Astrocyte (in vitro differentiated cells and primary cell): ENCODE measurements at regions not wholly inside any gene's neighbourhood (a gene's known extent, or its start where the extent isn't known, plus 50 kb on each side); places are given as distances from the start of the nearest gene placed in this dataset.
"Not testable (repeated sequence)": the region's sequence is repeated elsewhere in the genome, so short reads cannot be mapped to it uniquely, and the experiment has no call there.

Experiments used
- DNase-seq: peaks from one replicate; pipeline ENCODE4 v3.0.0-alpha.2; 2010; ENCODE audit warnings: low read depth
- FAIRE-seq: peaks from 2 replicates; lab custom pipeline; 2011; peaks lifted over from hg19 to GRCh38; lab: Jason Lieb, UNC
- H2AFZ ChIP-seq: 2 replicates; pipeline ENCODE4 v1.6.0; 2012; ENCODE audit warnings: low read depth, low read length, inconsistent platforms
- H3K27ac ChIP-seq: 2 replicates; pipeline ENCODE4 v1.5.1; 2011; ENCODE audit warnings: low read depth, low read length, inconsistent platforms
- H3K27me3 ChIP-seq: 2 replicates; pipeline ENCODE4 v1.6.0; 2011; ENCODE audit warnings: low read length, inconsistent platforms; ENCODE audit not compliant: insufficient read depth
- H3K36me3 ChIP-seq: 2 replicates; pipeline ENCODE4 v1.5.1; 2011; ENCODE audit warnings: low read length, inconsistent platforms; ENCODE audit not compliant: insufficient read depth
- H3K4me1 ChIP-seq: 2 replicates; pipeline ENCODE4 v1.5.1; 2011; ENCODE audit warnings: low read length, inconsistent platforms; ENCODE audit not compliant: insufficient read depth
- H3K4me2 ChIP-seq: 2 replicates; pipeline ENCODE4 v1.6.0; 2012; ENCODE audit warnings: low read length, inconsistent platforms
- H3K4me3 ChIP-seq: 2 replicates; pipeline ENCODE4 v1.5.1; 2011; ENCODE audit warnings: low read depth, mild to moderate bottlenecking, low read length, inconsistent platforms; ENCODE audit not compliant: insufficient read depth
- H3K79me2 ChIP-seq: 2 replicates; pipeline ENCODE4 v1.6.0; 2012; ENCODE audit warnings: mild to moderate bottlenecking, low read length, inconsistent platforms; ENCODE audit not compliant: insufficient read depth
- H3K9ac ChIP-seq: 2 replicates; pipeline ENCODE4 v1.6.0; 2012; ENCODE audit warnings: mild to moderate bottlenecking, low read length, inconsistent platforms
- H3K9me3 ChIP-seq: 2 replicates; pipeline ENCODE4 v1.5.1; 2012; ENCODE audit warnings: low read depth, mild to moderate bottlenecking, low read length, inconsistent platforms; ENCODE audit not compliant: insufficient read depth
- H4K20me1 ChIP-seq: 2 replicates; pipeline ENCODE4 v1.6.0; 2012; ENCODE audit warnings: low read length, inconsistent platforms; ENCODE audit not compliant: insufficient read depth
- H3K27ac Mint-ChIP-seq: one replicate; pipeline ENCODE4 v1.8.0; 2021; ENCODE audit warnings: mild to moderate bottlenecking, mixed read lengths; ENCODE audit not compliant: unreplicated experiment
- H3K27me3 Mint-ChIP-seq: one replicate; pipeline ENCODE4 v1.8.0; 2021; ENCODE audit warnings: low read depth, mixed read lengths; ENCODE audit not compliant: unreplicated experiment
- H3K36me3 Mint-ChIP-seq: one replicate; pipeline ENCODE4 v1.8.0; 2021; ENCODE audit warnings: low read depth, mixed read lengths; ENCODE audit not compliant: unreplicated experiment
- H3K4me1 Mint-ChIP-seq: one replicate; pipeline ENCODE4 v1.8.0; 2021; ENCODE audit warnings: low read depth, mixed read lengths; ENCODE audit not compliant: unreplicated experiment
- H3K4me3 Mint-ChIP-seq: one replicate; pipeline ENCODE4 v1.8.0; 2021; ENCODE audit warnings: mild to moderate bottlenecking, moderate library complexity, mixed read lengths; ENCODE audit not compliant: unreplicated experiment
- H3K9me3 Mint-ChIP-seq: one replicate; pipeline ENCODE4 v1.8.0; 2021; ENCODE audit warnings: mild to moderate bottlenecking, mixed read lengths; ENCODE audit not compliant: unreplicated experiment
- EZH2 ChIP-seq: IDR thresholded peaks from 2 replicates; pipeline ENCODE4 v1.6.1; 2012; ENCODE audit warnings: mild to moderate bottlenecking, low read length, inconsistent platforms; ENCODE audit not compliant: insufficient read depth
- TF ChIP-seq, protein P1 (sequence below): IDR thresholded peaks from 2 replicates; pipeline ENCODE4 v1.5.1; 2011; ENCODE audit warnings: low read depth, mild to moderate bottlenecking, inconsistent platforms, low read length, moderate library complexity; ENCODE audit not compliant: insufficient read depth

DNA sequence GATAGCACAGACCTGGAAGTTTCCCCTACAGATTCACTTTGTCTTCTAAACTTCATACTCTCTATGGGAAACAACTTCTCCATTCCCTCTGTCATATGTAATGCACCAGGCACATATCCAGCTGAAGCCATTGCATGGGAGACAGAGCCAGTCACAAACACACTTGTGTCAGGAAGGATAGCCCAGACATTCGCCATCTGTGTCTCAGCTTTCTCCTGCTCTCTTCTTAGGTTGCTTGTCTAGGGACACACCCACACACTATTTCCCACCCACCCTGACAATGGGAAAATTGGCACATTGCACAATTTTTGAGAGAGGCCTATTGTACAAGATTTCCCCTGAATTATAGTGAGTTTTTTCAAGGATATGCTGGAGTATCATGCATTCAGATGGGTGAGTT lies 158.4 kb upstream of the MPDZ start:
- Histone ChIP-seq H4K20me1 (no peaks in the 10 kb centered on the region), H2AFZ (no peak overlapping the region), H3K9ac (no peak overlapping the region), H3K4me2 (no peak overlapping the region), H3K4me3 (no peak overlapping the region), H3K36me3 (no peaks in the 10 kb centered on the region), H3K4me1 (no peaks in the 10 kb centered on the region), H3K27ac (no peak overlapping the region), H3K27me3 (peaks cover 3% of the 10 kb centered on the region), H3K79me2 (no peaks in the 10 kb centered on the region), H3K9me3 (no peaks in the 10 kb centered on the region)
- Mint-ChIP-seq H3K9me3 (no peaks in the 10 kb centered on the region), H3K27me3 (peaks cover 3% of the 10 kb centered on the region), H3K4me1 (no peaks in the 10 kb centered on the region), H3K36me3 (no peaks in the 10 kb centered on the region), H3K4me3 (no peak overlapping the region), H3K27ac (no peak overlapping the region)
- TF ChIP-seq, protein P1, sequence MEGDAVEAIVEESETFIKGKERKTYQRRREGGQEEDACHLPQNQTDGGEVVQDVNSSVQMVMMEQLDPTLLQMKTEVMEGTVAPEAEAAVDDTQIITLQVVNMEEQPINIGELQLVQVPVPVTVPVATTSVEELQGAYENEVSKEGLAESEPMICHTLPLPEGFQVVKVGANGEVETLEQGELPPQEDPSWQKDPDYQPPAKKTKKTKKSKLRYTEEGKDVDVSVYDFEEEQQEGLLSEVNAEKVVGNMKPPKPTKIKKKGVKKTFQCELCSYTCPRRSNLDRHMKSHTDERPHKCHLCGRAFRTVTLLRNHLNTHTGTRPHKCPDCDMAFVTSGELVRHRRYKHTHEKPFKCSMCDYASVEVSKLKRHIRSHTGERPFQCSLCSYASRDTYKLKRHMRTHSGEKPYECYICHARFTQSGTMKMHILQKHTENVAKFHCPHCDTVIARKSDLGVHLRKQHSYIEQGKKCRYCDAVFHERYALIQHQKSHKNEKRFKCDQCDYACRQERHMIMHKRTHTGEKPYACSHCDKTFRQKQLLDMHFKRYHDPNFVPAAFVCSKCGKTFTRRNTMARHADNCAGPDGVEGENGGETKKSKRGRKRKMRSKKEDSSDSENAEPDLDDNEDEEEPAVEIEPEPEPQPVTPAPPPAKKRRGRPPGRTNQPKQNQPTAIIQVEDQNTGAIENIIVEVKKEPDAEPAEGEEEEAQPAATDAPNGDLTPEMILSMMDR, result no peak
- no peak for TF ChIP-seq EZH2
- no peak for FAIRE-seq
- DNase-seq, result no peak

DNA sequence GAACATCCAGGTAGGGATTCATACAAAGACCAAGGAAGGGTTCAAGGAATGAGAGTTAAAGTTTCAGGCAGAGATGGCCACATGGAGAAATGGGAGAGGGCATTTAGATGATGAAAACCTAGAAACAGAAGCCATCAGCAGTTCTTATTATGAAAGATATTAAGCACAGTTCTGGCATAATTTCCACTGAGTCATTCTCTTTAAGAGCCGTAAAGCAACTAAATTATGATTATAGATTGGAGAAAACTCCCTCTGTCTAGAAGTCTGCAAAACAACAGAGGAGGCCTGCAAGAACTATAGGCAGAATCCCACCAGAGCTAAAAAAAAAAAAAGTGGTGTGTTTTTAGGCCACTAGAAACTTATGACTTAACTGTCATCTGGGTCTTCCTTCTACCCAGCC lies 157.1 kb upstream of the MPDZ start:
- H3K27ac Mint-ChIP-seq, result no peak overlapping the region
- H3K36me3 ChIP-seq, result no peaks in the 10 kb centered on the region
- H3K4me3 ChIP-seq, result no peak overlapping the region
- H2AFZ ChIP-seq, result no peak overlapping the region
- H4K20me1 ChIP-seq, result no peaks in the 10 kb centered on the region
- no peaks in the 10 kb centered on the region for H3K36me3 Mint-ChIP-seq
- no peaks in the 10 kb centered on the region for H3K9me3 Mint-ChIP-seq
- H3K27me3 Mint-ChIP-seq, result peaks cover 3% of the 10 kb centered on the region
- H3K79me2 ChIP-seq, result no peaks in the 10 kb centered on the region
- H3K4me3 Mint-ChIP-seq, result no peak overlapping the region
- FAIRE-seq, result no peak
- TF ChIP-seq, protein P1, result no peak
- TF ChIP-seq EZH2, result no peak
- H3K27me3 ChIP-seq, result peaks cover 3% of the 10 kb centered on the region
- DNase-seq, result no peak
- H3K27ac ChIP-seq, result no peak overlapping the region
- no peaks in the 10 kb centered on the region for H3K9me3 ChIP-seq
- H3K4me2 ChIP-seq, result no peak overlapping the region
- H3K4me1 ChIP-seq, result no peaks in the 10 kb centered on the region
- H3K9ac ChIP-seq, result no peak overlapping the region
- no peaks in the 10 kb centered on the region for H3K4me1 Mint-ChIP-seq

DNA sequence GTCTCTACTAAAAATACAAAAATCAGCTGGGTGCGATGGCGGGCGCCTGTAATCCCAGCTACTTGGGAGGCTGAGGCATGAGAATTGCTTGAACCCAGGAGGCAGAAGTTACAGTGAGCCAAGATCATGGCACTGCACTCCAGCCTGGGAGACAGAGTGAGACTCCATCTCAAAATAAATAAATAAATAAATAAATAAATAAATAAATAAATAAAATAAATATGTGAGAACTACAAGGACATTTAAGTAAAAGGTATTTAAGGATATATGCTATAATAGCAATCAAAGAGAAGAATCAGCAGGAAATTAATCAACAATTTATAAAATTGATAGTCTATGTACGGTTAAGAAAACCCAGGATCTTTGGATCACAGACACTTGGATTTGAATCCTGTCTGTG lies 154.0 kb upstream of the MPDZ start:
- H3K9ac ChIP-seq, H2AFZ ChIP-seq, H4K20me1 ChIP-seq, H3K4me1 ChIP-seq, H3K4me3 Mint-ChIP-seq, H3K27me3 Mint-ChIP-seq, H3K9me3 Mint-ChIP-seq, H3K36me3 ChIP-seq, H3K4me1 Mint-ChIP-seq, H3K27ac ChIP-seq, FAIRE-seq, DNase-seq, H3K36me3 Mint-ChIP-seq, H3K27ac Mint-ChIP-seq, H3K9me3 ChIP-seq, H3K27me3 ChIP-seq, H3K4me2 ChIP-seq, H3K4me3 ChIP-seq, H3K79me2 ChIP-seq: not testable (repeated sequence)
